H1 (cell line): ENCODE measurements at regions not wholly inside any gene's neighbourhood (a gene's known extent, or its start where the extent isn't known, plus 50 kb on each side); places are given as distances from the start of the nearest gene placed in this dataset.

ENCODE experiments used
- SIN3A ChIP-seq, 2 experiments: IDR thresholded peaks in 1 of 2; conservative IDR thresholded peaks in 1 of 2; 2 replicates each; pipeline ENCODE4 v1.6.1; 2011 to 2012; ENCODE audit warnings: low read length in 2 of 2, improper control_type of control experiment in 1 of 2, low read depth in 1 of 2, mild to moderate bottlenecking in 1 of 2

DNA sequence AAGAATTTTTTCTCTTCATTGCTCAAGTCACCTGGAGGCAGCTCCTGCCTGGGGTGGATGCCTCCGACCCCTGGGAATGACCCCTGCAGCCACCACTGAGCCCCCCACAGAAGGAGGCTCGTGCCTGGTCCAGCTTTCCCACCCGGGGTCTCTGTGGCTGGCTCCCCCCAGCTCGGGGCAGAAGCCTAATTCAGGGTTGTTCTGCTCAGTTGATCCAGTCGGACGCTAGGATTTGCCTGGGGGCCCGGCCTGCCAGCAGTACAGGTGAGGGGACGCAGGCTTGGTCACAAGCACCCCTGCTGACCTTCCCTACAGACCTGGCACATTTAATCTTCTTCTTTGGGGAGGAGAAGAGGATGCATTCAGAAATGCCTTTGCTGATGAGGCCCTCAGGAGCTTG lies 53.6 kb upstream of the POFUT2 start (continued):
- TF ChIP-seq SIN3A (conservative IDR thresholded peaks at IDR 0.05 in 1 of 2, IDR thresholded peaks at IDR 0.05 in 1 of 2; ENCODE audit: low read depth in 1 of 2, low read length in 2 of 2), result no peak
